OCI-LY1 (cell line): ENCODE measurements at regions not wholly inside any gene's neighbourhood (a gene's known extent, or its start where the extent isn't known, plus 50 kb on each side); places are given as distances from the start of the nearest gene placed in this dataset.

Experiments used
- H2AFZ ChIP-seq: fragments of 200-600 bp; sonication (generic), shearing (Covaris generic); 2 replicates; pipeline ENCODE4 v1.6.0; 2014; ENCODE audit warnings: antibody characterized with exemption, mild to moderate bottlenecking, low read length
- H3F3A ChIP-seq: fragments of 200-600 bp; sonication (generic), shearing (Covaris generic); 2 replicates; pipeline ENCODE4 v1.6.0; 2014; ENCODE audit warnings: mild to moderate bottlenecking, antibody characterized with exemption, low read length, moderate library complexity; ENCODE audit not compliant: insufficient read depth
- H3K27ac ChIP-seq: fragments of 200-600 bp; sonication (generic); 2 replicates; pipeline ENCODE4 v1.5.1; 2014; ENCODE audit warnings: low read length, mixed run types, mild to moderate bottlenecking, low read depth; ENCODE audit not compliant: poor library complexity, severe bottlenecking
- H3K27me3 ChIP-seq: fragments of 200-600 bp; sonication (generic); 2 replicates; pipeline ENCODE4 v1.6.0; 2014; ENCODE audit warnings: antibody characterized with exemption, mild to moderate bottlenecking, low read length, moderate library complexity; ENCODE audit not compliant: insufficient read depth
- H3K36me3 ChIP-seq: fragments of 200-600 bp; sonication (generic); 2 replicates; pipeline ENCODE4 v1.6.1; 2014; ENCODE audit warnings: mild to moderate bottlenecking, antibody characterized with exemption, low read length, moderate library complexity, mixed read lengths; ENCODE audit not compliant: insufficient read depth
- H3K4me1 ChIP-seq: fragments of 200-600 bp; sonication (generic); 2 replicates; pipeline ENCODE4 v1.5.1; 2014; ENCODE audit warnings: mild to moderate bottlenecking, low read length, moderate library complexity; ENCODE audit not compliant: insufficient read depth, severe bottlenecking
- H3K4me2 ChIP-seq: fragments of 200-600 bp; sonication (generic), shearing (Covaris generic); 2 replicates; pipeline ENCODE4 v1.6.1; 2014; ENCODE audit warnings: low read length
- H3K4me3 ChIP-seq: fragments of 200-600 bp; sonication (generic); 2 replicates; pipeline ENCODE4 v1.5.1; 2014; ENCODE audit warnings: low read length, low read depth, mild to moderate bottlenecking, mixed read lengths; ENCODE audit not compliant: poor library complexity, severe bottlenecking
- H3K79me2 ChIP-seq: fragments of 200-600 bp; shearing (Covaris generic); 2 replicates; pipeline ENCODE4 v1.6.1; 2016; ENCODE audit warnings: mixed run types, low read length, mixed read lengths; ENCODE audit not compliant: insufficient read depth
- H3K9ac ChIP-seq: fragments of 200-600 bp; sonication (generic), shearing (Covaris generic); 2 replicates; pipeline ENCODE4 v1.6.1; 2014; ENCODE audit warnings: mild to moderate bottlenecking, low read length, mixed read lengths
- H3K9me2 ChIP-seq: fragments of 200-600 bp; sonication (generic), shearing (Covaris generic); 2 replicates; pipeline ENCODE4 v1.6.1; 2014; ENCODE audit warnings: low read depth, mild to moderate bottlenecking, low read length, mixed read lengths
- H3K9me3 ChIP-seq: fragments of 200-600 bp; shearing (Covaris generic); 2 replicates; pipeline ENCODE4 v1.6.1; 2014; ENCODE audit warnings: low read length, mixed read lengths
- H4K20me1 ChIP-seq: fragments of 200-600 bp; sonication (generic), shearing (Covaris generic); 2 replicates; pipeline ENCODE4 v1.6.0; 2016; ENCODE audit warnings: mild to moderate bottlenecking, low read length; ENCODE audit not compliant: insufficient read depth
- EZH2 ChIP-seq: fragments of 200-600 bp; sonication (generic), shearing (Covaris generic); IDR thresholded peaks from 2 replicates; pipeline ENCODE4 v1.8.0; 2017; ENCODE audit warnings: borderline replicate concordance, mixed run types, mild to moderate bottlenecking, antibody characterized with exemption, low read length, moderate library complexity, mixed read lengths
- TF ChIP-seq, protein P1 (sequence below): fragments of 200-600 bp; sonication (generic), shearing (Covaris generic); IDR thresholded peaks from 2 replicates; pipeline ENCODE4 v1.5.1; 2017; ENCODE audit warnings: mild to moderate bottlenecking, antibody characterized with exemption, low read length, moderate library complexity, mixed read lengths

DNA sequence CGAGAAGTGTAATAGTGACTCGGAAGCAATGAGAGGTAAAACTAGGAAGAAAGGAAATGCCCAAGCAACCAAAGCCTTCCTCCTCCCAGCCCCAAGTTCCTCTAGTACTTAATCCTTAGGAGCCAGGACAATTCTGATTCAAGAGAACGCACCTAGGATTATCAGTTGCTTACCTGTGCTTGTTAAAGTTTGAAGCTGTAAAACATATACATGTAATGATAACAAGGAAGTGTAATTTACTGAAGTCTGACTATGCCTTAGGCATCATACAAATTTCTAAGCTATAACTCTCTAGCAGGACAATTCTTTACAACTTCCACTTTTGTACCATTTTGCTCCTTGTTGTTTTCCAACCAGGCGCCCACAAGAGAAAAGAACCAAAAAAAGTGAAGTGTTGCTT is 92.8 kb upstream of the OSBPL8 start:
- H3K9ac ChIP-seq: no peak overlapping the region
- no peaks in the 10 kb centered on the region for H3K9me2 ChIP-seq
- no peaks in the 10 kb centered on the region for H3K4me1 ChIP-seq
- no peak overlapping the region for H3K27ac ChIP-seq
- no peak overlapping the region for H3K4me2 ChIP-seq
- H3K36me3 ChIP-seq: no peaks in the 10 kb centered on the region
- TF ChIP-seq, protein P1, sequence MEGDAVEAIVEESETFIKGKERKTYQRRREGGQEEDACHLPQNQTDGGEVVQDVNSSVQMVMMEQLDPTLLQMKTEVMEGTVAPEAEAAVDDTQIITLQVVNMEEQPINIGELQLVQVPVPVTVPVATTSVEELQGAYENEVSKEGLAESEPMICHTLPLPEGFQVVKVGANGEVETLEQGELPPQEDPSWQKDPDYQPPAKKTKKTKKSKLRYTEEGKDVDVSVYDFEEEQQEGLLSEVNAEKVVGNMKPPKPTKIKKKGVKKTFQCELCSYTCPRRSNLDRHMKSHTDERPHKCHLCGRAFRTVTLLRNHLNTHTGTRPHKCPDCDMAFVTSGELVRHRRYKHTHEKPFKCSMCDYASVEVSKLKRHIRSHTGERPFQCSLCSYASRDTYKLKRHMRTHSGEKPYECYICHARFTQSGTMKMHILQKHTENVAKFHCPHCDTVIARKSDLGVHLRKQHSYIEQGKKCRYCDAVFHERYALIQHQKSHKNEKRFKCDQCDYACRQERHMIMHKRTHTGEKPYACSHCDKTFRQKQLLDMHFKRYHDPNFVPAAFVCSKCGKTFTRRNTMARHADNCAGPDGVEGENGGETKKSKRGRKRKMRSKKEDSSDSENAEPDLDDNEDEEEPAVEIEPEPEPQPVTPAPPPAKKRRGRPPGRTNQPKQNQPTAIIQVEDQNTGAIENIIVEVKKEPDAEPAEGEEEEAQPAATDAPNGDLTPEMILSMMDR: no peak
- TF ChIP-seq EZH2: no peak
- no peaks in the 10 kb centered on the region for H3F3A ChIP-seq
- no peak overlapping the region for H2AFZ ChIP-seq
- H3K4me3 ChIP-seq: no peak overlapping the region
- no peaks in the 10 kb centered on the region for H4K20me1 ChIP-seq
- H3K27me3 ChIP-seq: no peaks in the 10 kb centered on the region
- no peaks in the 10 kb centered on the region for H3K79me2 ChIP-seq
- no peaks in the 10 kb centered on the region for H3K9me3 ChIP-seq

DNA sequence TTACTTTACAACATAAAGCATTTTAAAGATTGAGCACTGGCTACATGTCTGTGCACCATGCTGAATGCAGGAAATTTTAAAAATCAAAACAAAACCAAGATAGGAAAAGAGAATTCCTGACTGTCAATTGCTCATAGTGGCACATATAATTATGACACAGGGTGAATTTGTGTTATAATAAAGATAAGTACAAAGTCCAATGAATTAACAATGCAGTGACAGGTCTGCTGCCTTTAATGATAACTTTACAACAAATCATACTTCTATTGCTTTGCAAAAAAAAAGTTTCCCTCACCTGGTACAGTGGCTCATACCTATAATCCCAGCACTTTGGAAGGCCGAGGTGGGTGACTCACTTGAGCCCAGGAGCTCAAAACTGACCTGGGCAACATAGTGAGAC is 93.8 kb upstream of the OSBPL8 start:
- Histone ChIP-seq H3K9me3 (no peaks in the 10 kb centered on the region), H3K4me3 (no peak overlapping the region), H3K36me3 (no peaks in the 10 kb centered on the region), H3K79me2 (no peaks in the 10 kb centered on the region), H3K9me2 (no peaks in the 10 kb centered on the region), H3K27me3 (no peaks in the 10 kb centered on the region), H3K27ac (no peak overlapping the region), H3F3A (no peaks in the 10 kb centered on the region), H4K20me1 (no peaks in the 10 kb centered on the region), H3K9ac (no peak overlapping the region), H2AFZ (no peak overlapping the region), H3K4me2 (no peak overlapping the region), H3K4me1 (no peaks in the 10 kb centered on the region)
- TF ChIP-seq EZH2: no peak

DNA sequence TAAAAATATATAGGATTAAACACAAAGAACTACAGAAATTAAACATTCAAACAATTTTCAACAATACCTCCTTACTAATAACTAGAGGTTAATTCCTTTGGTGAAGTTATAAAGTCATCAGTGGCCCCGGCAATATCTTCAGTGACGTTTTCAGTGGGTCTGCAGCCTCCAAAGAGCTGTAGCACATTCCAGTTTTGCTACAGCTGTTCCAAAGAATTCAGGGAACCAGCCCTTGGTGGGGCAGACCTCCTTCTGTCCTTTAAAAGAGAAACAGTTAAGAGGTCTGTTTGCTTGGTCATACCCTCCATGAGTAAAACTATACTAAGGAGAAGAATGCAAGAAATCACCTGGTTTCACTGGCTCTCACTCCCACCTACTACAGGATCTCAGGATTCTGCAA is 99.2 kb upstream of the ZDHHC17 start:
- Histone ChIP-seq H3F3A (no peaks in the 10 kb centered on the region), H3K27me3 (no peaks in the 10 kb centered on the region), H4K20me1 (no peaks in the 10 kb centered on the region), H3K9me3 (no peaks in the 10 kb centered on the region), H3K9ac (no peak overlapping the region), H3K4me3 (no peak overlapping the region), H3K9me2 (no peaks in the 10 kb centered on the region), H3K79me2 (no peaks in the 10 kb centered on the region), H2AFZ (no peak overlapping the region), H3K4me1 (no peaks in the 10 kb centered on the region), H3K4me2 (no peak overlapping the region), H3K27ac (no peak overlapping the region), H3K36me3 (no peaks in the 10 kb centered on the region)
- TF ChIP-seq, protein P1: no peak
- TF ChIP-seq EZH2: no peak

DNA sequence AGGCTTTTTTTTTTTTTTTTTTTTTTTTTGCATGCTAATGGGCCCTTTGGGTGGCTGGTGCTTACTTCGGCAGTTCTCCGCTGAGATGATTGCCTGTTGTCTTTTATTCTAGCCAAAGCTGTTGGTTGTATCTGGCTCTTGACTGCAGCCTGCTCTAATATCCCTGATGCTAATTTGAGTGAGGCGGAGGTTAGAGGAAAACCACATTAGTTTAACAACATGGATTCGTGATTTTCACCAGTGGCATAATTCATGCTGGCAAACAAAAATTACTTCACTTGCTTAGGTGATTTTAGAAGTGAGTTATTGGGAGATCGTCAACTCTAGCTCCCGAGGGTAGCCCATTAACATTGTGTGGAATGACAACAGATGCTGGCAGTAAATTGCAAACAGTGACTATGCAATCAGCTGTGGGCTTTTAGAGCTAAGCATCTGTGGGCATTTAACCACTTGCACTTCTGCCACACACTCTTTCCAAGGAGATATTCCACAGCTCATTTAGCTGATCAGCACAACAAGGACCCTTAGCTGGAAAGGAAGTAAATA is 97.6 kb upstream of the ZDHHC17 start:
- no peaks in the 10 kb centered on the region for H3K36me3 ChIP-seq
- H3K9me2 ChIP-seq: no peaks in the 10 kb centered on the region
- H3K27ac ChIP-seq: no peak overlapping the region
- no peaks in the 10 kb centered on the region for H3K4me1 ChIP-seq
- H3K79me2 ChIP-seq: no peaks in the 10 kb centered on the region
- no peak for TF ChIP-seq EZH2
- TF ChIP-seq, protein P1: no peak
- H3K4me2 ChIP-seq: no peak overlapping the region
- H2AFZ ChIP-seq: no peak overlapping the region
- no peaks in the 10 kb centered on the region for H3F3A ChIP-seq
- H3K27me3 ChIP-seq: no peaks in the 10 kb centered on the region
- no peaks in the 10 kb centered on the region for H3K9me3 ChIP-seq
- no peak overlapping the region for H3K4me3 ChIP-seq
- H4K20me1 ChIP-seq: no peaks in the 10 kb centered on the region
- H3K9ac ChIP-seq: no peak overlapping the region
